DND-41 (cell line): ENCODE measurements at regions not wholly inside any gene's neighbourhood (a gene's known extent, or its start where the extent isn't known, plus 50 kb on each side); places are given as distances from the start of the nearest gene placed in this dataset.

Source experiments
- CTCF ChIP-seq: IDR thresholded peaks from 2 replicates; pipeline ENCODE4 v1.5.1; 2012; ENCODE audit warnings: borderline replicate concordance, low read length, moderate library complexity, mild to moderate bottlenecking; ENCODE audit not compliant: poor library complexity, severe bottlenecking; ENCODE audit errors: extremely low read depth
- EZH2 ChIP-seq: IDR thresholded peaks from 3 replicates; pipeline ENCODE4 v1.6.1; 2012; ENCODE audit warnings: borderline replicate concordance, low read depth, mild to moderate bottlenecking, moderate library complexity, low read length, inconsistent platforms; ENCODE audit not compliant: severe bottlenecking

GRCh38 chr13:79937311-79937710 lies 403.6 kb downstream of the SPRY2 start:
- TF ChIP-seq CTCF = no peak
- TF ChIP-seq EZH2 = no peak
